Posterior vena cava (tissue), 2 donors: ENCODE measurements at regions not wholly inside any gene's neighbourhood (a gene's known extent, or its start where the extent isn't known, plus 50 kb on each side); places are given as distances from the start of the nearest gene placed in this dataset.
"Not testable (repeated sequence)": the region's sequence is repeated elsewhere in the genome, so short reads cannot be mapped to it uniquely, and the experiment has no call there.

Experiments used
- DNase-seq: peaks from one replicate; pipeline ENCODE4 v3.0.0-alpha.2; 2020; ENCODE audit warnings: low spot score
- intact Hi-C, 2 donors: fragments of 100-400 bp; cut with DNase I; formaldehyde crosslinking; loops; one replicate each; pipeline versions ENCODE4 v1.14.1 to v1.14.2; 2022 to 2023
- donor health status: DM: yes; HTN: yes; CAD: no.
- donor health status: DM: yes; HTN: yes; CAD: no.

DNA sequence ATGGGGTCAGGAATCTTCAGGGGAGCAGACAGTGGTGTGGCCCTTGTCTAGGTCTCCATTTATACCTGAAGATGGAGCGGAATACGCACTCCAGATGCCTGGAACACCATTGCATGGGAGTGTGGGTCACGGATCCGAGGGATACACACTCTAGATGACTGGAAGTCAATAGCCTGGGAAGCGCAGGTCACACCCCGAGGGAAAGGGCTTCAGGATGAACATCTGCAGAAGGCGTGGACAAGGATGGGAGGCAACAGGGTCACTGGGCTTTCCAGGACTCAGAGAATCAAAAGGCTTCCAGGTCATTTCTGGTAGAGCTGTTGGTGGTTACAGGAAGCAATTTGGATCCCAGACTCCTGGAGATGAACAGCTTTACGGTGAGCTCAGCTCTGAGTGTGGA is 382.2 kb upstream of the KLF6 start:
- intact Hi-C loops = no loop called here
- no peak for DNase-seq

DNA sequence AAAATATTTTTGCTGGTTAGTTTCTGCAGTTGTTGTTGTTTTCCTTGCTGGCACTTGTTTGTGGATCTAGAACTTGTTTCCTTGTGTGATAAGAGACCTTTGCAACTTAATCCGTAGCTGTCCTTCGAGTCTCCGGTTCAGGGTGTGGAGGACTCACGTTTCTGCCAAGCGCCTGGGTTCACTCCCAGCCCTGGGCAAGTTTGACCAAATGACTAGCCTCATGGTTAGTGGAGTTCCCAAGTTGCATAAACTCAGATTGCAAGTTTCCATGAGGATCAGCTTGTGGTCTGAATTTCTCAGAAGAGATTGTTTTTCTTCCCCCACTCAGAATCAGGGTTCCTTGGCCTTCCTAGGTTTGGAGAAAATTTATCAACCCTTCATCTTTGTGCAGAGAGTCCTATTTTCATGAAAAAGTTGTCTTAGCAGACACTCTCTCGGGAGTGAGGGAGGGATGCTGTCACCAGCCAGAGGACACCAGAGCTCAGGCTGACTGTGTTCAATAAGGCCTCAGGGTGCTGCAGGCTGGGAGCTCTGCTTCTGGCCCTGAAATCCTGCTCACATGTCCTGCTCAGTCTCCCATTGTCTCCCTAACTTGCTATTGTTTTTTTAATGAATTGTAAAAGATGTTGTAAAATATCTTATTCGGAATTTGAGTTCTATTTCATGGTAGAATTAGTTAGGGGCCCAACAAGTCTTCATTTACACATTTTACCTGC is 377.7 kb upstream of the KLF6 start:
- intact Hi-C loops = no loop called here
- DNase-seq = no peak

DNA sequence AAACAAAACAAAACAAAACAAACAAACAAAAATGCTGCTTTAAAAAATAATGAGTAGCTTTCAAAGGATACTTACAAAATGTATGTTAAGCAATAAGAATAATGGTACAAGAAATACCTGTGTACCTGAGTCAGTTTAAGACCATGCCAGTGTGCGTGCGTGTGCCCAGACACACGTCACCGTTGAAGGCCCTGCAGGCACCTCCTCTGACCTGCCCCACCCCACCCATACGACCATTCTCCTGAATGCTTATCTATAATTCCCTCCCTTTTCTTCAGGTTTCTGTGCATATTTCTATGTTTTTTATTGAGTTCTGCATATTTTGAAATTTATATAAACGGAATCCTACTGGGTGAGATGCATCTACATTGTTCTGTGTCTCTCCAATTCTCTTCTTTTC is 374.2 kb upstream of the KLF6 start:
- no peak for DNase-seq
- intact Hi-C loops = no loop called here

DNA sequence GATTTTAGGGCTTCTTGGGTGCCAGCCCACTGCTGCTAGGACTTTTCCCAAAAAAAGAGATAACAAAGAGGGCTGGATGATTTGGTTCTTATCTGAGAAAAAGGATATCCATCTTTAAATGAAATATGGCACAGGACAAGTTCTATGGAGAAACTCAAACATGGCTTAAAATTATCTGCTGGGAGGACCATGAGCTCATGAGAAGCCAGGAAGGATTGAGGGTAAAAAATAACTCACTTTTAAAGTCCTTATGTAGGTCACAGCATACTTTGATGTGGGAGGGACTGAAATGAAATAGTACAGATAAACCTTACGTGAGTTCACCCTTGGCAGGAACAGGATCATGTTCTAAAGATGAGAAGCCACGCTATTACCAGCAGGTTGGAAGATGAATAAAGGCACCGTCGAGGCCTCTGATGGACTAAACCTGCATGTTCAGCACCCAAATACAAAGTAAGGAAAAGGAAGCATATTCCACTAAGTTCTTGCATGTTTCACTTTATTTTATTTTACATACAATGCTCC is 369.2 kb upstream of the KLF6 start:
- no peak for DNase-seq
- intact Hi-C loops = no loop called here

DNA sequence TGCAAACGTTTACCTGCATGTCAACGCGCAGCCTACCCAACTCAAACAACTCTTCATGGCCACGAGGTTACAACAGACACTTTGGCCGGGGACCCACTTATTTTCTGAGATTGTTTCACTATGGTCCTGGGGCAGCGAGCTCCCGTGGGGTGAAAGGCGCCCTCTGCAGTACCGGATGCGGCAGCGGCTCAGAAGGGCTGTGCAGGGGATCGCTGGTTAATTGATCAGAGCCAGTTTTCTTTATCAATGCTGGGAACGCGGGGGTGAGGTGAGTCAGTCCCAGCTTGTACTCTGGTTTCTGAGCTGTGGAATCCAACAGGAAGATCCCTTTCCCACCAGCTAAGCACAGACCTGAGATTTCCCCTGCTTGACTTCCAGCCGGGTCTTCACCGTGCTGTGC is 366.5 kb upstream of the KLF6 start:
- DNase-seq = no peak
- intact Hi-C loops = no loop called here

DNA sequence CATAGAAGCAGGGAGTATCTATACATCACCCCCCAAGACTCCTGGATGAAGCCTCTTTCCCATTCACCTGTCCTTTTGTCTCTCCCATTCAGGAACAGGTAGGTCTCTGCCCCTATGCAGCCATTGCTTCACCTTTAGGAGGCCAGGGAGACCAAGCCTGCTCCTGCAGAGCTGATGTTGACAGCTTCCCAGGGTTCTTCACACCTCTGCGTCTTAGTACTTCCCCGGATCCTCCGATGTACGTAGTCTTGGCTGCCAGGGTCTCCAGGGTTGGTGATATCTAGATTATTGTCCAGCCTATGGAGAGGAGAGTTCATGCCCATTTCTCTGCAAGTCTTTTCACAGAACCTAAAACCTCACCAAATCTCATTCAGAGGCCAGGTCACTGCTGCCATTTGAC is 365.7 kb upstream of the KLF6 start:
- DNase-seq = no peak
- intact Hi-C loops = no loop called here

DNA sequence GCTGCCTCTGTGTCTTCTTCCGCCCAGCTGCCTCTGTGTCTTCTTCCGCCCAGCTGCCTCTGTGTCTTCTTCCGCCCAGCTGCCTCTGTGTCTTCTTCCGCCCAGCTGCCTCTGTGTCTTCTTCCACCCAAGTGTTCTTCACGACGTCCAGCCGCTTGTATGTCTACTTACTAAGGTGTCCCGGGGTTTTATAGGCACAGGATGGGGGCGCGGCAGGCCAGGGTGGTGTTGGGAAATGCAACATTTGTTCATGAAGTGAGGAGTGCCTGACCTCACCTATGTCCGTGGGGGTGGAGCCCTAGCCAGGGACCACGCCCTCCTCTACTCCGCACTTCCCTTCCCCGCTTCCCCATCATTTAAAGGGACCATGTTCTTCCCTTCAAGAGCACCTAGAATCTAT is 364.5 kb upstream of the KLF6 start:
- intact Hi-C loops, DNase-seq: not testable (repeated sequence)

DNA sequence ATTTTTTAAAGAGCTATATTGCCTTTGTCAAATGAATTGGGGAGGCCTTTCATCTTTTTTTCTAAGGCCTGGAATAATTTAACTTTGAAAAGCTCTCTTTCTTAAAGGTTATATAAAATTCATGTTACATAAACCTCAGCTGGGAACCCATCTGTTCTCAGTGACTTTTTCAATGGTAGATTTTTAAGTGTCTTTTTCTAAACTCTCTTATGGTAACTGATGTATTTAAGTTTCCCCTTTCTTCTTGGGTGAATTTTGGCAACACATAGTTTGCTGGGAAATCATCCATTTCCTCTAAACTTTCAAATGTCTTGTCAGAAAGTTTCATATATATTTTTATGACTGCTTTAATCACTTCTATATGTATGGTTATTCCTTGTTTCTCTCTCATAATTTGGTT is 362.2 kb upstream of the KLF6 start:
- intact Hi-C loops = no loop called here
- no peak for DNase-seq

DNA sequence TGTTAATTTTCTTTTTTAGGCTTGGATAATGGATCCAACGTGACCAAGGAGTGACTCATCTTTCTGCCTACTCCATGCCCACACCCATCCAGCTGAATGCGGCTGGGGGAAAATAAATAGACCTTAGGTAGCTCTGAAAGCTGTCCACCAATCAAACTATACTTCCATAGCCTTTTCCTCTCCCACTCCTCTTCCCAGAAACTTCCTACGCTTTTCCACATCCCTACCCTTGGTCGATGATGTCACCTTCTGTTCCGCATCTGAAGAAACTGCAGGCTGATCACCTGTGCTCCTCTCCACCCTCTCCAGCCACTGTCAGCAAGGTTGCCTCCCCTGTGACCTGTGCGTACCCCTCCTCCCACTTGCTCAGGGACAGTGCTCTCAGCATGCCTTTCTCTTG is 359.8 kb upstream of the KLF6 start:
- no peak for DNase-seq
- intact Hi-C loops = no loop called here

DNA sequence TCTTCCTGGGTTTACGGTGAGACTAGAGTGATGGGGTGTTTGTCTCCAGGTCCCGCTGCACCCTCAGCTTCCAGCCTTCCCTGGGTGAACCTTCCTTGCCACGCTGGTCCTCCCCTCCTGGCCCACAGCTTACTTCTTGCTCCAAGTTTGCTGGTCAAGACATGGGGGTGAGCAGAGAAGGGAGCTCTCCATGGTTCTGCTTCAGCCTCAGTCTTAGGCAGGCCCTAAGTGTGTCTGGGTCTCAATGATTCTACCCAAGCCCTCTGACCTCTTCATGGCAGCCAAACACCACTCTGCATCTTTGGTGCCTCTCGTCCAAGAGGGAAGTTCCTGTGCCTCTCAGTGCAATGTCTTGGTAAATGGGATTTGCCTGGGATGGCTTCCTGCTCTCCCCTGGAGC is 356.5 kb upstream of the KLF6 start:
- intact Hi-C loops = no loop called here
- DNase-seq = no peak

DNA sequence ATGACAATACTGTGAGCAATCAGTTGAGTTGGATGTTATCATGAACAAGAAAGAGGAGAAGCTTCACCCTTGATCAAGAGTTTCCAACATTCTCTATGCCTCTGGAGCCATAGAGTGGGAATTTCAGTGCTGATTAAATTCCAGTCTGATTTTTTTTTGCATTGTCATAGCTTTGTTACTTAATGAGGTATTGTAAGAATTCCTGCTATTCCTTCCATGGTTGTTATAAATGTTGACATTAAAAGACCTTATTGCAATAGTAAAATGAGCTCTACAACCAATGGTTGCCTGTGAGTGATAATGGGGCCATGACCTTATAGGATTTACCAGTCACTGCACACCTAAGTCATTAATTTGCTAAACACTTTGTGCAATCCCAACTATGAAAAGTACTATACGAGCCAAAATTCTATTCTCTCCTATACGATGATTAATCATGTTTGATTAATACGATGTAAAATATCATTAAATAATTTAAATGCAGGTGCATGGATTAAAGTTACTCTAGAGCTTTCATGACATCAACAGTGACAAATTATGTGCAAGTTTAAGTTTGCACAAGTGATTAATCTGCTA is 353.2 kb upstream of the KLF6 start:
- no peak for DNase-seq
- intact Hi-C loops = loop anchor here in 1 of 2 donors (10.0 kb wide), 1 partner anchor 97 kb away; no protein-coding TSS in a partner anchor

DNA sequence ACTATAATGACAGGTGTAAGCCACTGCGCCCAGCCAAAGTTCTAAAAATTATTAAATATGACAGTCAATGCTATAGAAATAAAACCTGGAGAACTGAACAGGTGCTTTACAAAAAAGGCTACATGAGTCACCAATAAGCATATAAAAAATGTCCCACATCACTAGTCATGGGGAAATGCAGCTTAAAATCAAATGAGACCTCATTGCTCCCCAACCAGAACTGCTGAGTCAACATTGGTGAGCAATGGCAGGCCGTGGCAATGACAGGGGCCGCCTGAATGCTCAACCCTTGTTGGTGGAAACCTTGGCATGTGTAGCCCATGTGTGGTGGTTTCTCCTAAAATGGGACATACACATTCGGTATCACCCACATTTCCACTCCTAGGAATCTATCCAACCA is 352.3 kb upstream of the KLF6 start:
- no peak for DNase-seq
- intact Hi-C loops = loop anchor here in 1 of 2 donors (10.0 kb wide), 1 partner anchor 98 kb away; no protein-coding TSS in a partner anchor

DNA sequence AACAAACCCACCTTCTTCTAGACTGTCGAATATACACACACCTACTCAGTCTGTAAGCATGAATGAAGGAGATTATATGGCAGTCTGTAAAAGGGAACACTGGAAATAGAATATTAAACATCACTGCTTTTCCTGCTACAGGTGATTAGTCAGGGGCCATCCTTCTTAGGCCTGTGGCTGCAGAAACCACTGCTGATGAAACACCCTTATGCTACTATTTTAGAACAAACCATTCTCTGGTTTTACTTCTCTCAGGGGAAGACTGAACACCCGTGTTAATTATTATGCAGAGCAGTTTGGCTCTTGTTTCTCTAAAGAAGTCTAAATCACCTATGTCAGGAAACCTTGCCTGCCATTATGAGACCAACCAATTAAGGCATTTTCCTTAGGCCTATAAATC is 351.1 kb upstream of the KLF6 start:
- no peak for DNase-seq
- intact Hi-C loops = loop anchor here in 1 of 2 donors (10.0 kb wide), 1 partner anchor 99 kb away; no protein-coding TSS in a partner anchor

DNA sequence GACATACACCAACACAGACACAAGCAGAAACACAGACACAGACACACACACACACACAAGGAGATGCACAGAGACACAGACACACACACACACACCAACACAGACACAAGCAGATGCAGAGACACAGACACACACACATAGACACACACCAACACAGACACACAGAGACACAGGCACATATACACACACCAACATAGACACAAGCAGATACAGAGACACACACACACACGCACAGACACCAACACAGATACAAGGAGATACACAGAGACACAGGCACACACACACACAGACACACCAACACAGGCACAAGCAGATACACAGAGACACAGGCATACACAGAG is 347.2 kb upstream of the KLF6 start:
- intact Hi-C loops = loop anchor here in 1 of 2 donors (10.0 kb wide), 1 partner anchor 103 kb away; no protein-coding TSS in a partner anchor

DNA sequence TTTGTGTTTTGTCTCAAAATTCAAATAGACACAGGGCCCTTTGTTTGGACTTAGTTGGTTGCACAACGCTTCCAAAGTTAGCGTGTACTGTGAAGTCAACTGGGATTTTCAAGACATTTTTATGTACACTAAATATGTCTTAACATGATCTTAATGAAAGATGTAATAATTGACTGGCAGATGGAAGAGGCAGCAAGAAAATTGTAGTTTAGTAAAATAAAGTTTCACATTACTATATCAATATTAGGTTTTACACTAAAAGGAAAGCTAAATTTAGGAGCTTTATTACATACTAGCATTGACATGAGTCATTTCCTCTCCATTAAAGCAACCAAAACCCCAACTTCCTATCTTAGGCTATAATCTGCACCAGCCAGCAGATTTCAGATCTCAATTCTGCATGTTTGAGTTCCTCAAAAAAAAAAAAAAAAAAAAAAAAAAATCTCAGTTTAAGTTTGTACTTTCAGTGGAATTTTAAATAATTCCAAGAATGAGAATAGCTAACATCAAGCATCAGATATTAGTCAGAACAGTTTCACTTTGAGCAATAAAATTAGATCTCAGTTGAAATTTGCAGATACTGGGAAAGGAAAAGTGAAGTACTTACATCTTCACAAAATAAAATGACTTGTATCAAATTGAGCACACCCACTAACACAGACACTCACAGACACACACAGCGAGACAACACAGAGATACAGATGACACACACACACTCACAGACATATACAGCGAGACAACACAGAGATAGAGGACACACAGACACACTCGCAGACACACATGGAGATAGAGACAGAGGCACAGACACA is 346.6 kb upstream of the KLF6 start:
- no peak for DNase-seq
- intact Hi-C loops = loop anchor here in 1 of 2 donors (10.0 kb wide), 1 partner anchor 103 kb away; no protein-coding TSS in a partner anchor

More for the DNA sequence above, 347.2 kb upstream of the KLF6 start:
- DNase-seq = no peak

DNA sequence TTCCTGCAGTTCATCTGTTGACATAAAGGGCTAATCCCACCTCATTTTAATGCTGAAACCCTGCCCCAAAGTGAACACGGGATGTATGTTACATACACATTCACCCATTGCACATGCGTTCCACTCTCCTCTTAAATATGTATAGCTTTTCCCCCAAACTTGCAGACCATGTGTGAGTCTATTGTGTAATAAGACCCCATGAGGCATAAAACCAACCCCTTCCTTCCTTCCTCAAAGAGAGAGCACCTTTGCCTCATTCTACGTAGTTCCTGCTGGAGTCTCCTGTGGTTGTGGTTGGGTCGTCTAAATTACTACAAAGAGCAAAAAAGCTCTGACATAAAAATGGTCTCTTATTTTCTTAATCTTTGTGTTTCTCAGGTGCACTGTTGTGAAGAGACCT is 345.7 kb upstream of the KLF6 start:
- DNase-seq = no peak
- intact Hi-C loops = loop anchor here in 1 of 2 donors (10.0 kb wide), 1 partner anchor 104 kb away; no protein-coding TSS in a partner anchor

DNA sequence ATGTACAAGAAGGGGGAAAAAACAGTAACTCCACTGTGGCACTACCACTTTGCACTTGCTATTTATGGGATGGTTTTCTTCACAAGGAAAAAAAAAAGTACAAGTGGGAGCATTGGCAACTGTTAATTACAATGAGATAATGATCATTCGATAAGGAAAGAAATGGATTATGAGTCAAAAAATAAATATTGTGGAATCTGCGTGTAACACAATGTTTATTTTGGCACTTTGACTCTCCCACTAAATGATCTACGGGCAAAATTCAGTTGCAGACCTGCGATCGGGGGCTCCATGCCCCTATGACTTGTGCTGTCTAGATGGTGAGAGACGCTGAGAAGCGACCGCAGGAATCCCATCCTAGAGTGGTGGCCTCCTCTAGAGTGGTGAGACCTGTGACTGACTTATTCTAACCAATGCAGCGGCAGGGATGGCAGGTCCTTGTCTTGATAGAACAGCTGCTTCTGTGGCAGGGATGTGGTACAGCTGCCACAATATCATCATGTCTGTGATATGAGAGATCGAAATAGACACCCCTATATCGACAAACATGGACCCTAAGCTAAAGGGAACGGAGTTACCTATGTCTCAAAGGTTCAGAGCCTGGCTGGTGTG is 345.0 kb upstream of the KLF6 start:
- intact Hi-C loops = loop anchor here in 1 of 2 donors (10.0 kb wide), 1 partner anchor 105 kb away; no protein-coding TSS in a partner anchor

DNA sequence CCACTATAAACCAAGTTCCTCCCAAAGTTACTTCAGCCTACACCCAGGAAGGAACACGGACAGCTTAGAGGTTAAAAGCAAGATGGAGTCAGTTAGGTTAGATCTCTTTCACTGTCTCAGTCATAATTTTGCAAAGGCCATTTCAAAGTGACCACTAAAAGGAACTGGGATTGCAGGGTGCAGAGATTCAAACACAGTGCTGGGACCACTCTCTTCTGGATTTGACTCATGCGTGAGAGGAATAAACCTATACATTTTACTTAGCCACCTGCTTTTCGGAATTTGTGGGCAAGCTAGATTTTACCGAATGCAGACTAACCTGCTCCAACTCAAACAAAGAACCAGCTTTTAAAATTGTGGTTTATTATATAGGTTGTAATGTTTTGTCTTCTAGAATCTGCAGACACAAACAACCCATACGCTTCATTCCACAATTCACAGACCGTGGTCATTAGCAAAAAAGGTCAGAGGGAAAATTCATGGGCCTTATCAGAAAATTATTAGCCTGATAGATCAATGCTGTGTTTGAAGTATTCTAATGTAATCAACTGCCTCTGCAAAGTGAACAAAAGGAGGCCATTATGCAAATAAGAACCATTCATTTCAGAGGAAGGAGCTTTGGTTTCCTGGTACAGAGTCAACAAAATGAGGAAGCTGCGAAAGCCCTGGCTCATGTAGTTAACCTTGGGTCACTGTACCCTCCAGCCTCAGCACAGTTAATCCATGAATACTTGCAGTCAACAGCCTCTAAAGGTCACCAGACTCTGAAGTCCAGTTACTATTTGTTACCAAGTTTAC is 342.7 kb upstream of the KLF6 start:
- no peak for DNase-seq
- intact Hi-C loops = no loop called here

More for the DNA sequence above, 345.0 kb upstream of the KLF6 start:
- no peak for DNase-seq

DNA sequence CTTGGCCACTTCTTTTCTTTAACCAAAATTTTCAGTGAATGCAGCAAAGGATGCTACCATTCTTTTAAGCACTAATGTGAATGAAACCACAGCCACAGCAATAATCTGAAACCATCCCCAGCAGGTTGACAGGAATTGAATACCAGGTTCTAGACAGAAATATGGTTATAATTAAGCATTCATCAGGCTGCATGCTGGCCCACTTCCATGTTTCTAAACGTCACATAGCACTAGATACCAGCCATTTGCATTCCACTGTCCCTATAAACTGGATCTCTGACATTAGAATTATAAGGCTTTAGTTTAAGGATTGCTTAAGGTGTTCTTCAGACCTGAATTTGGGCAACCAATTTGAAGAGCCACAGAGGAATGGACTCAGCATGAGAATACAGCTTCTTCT is 340.8 kb upstream of the KLF6 start:
- intact Hi-C loops = no loop called here
- DNase-seq = no peak
